ENCODE measurements at regions not wholly inside any gene's neighbourhood (a gene's known extent, or its start where the extent isn't known, plus 50 kb on each side); places are given as distances from the start of the nearest gene placed in this dataset.
"Not testable (repeated sequence)": the region's sequence is repeated elsewhere in the genome, so short reads cannot be mapped to it uniquely, and the experiment has no call there.

DNA sequence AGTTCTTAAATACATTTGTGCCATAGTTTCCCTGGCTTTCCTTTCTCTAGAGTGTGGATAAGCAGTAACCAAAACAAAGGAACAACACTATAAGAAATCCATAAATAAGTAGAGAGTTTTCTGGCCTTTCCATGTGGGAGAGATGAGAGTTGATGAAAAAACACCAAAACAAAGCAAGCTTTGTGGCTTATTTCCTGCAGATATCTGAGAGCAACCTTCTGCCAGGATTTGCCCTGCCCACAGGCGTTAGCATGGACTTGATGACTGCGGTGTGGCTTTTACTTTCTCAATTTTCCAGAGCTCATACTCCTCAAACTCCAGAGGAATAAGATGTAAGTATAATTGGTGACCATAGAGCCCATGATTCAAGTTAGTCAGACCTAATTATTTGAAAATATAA lies 194.9 kb downstream of the RAP2B start:
- no peak for DNase-seq (ENCODE audit: low spot score)
- in situ Hi-C loops (cut with MboI; ENCODE audit: low sequenced_read_pairs, unreplicated experiment), result no loop called here
- TF ChIP-seq, protein P1, sequence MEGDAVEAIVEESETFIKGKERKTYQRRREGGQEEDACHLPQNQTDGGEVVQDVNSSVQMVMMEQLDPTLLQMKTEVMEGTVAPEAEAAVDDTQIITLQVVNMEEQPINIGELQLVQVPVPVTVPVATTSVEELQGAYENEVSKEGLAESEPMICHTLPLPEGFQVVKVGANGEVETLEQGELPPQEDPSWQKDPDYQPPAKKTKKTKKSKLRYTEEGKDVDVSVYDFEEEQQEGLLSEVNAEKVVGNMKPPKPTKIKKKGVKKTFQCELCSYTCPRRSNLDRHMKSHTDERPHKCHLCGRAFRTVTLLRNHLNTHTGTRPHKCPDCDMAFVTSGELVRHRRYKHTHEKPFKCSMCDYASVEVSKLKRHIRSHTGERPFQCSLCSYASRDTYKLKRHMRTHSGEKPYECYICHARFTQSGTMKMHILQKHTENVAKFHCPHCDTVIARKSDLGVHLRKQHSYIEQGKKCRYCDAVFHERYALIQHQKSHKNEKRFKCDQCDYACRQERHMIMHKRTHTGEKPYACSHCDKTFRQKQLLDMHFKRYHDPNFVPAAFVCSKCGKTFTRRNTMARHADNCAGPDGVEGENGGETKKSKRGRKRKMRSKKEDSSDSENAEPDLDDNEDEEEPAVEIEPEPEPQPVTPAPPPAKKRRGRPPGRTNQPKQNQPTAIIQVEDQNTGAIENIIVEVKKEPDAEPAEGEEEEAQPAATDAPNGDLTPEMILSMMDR (IDR thresholded peaks at IDR 0.05; ENCODE audit: borderline replicate concordance, control extremely low read depth, extremely low read depth, insufficient read depth, missing control alignments), result no peak

DNA sequence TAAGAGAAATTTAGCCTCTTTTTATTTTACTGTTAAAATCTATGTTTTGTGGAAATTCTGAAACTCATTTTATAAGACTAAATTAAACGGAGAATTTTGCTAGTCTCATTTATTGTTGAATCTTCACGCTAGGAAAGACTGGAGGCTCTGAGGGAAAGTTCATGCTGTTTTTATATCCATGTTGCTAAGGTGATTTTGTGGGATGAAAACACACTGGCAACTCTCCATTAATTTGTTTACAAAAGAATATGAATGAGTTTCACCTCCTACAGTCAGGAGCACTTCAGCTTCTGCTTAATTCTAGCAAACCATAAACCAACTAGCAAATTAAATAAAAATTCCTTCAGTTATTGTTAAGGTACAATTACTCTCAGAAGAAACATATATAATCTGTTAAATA lies 195.4 kb downstream of the RAP2B start:
- in situ Hi-C loops (cut with MboI; ENCODE audit: low sequenced_read_pairs, unreplicated experiment), result no loop called here
- TF ChIP-seq, protein P1 (IDR thresholded peaks at IDR 0.05; ENCODE audit: borderline replicate concordance, control extremely low read depth, extremely low read depth, insufficient read depth, missing control alignments), result no peak
- DNase-seq (ENCODE audit: low spot score), result no peak

DNA sequence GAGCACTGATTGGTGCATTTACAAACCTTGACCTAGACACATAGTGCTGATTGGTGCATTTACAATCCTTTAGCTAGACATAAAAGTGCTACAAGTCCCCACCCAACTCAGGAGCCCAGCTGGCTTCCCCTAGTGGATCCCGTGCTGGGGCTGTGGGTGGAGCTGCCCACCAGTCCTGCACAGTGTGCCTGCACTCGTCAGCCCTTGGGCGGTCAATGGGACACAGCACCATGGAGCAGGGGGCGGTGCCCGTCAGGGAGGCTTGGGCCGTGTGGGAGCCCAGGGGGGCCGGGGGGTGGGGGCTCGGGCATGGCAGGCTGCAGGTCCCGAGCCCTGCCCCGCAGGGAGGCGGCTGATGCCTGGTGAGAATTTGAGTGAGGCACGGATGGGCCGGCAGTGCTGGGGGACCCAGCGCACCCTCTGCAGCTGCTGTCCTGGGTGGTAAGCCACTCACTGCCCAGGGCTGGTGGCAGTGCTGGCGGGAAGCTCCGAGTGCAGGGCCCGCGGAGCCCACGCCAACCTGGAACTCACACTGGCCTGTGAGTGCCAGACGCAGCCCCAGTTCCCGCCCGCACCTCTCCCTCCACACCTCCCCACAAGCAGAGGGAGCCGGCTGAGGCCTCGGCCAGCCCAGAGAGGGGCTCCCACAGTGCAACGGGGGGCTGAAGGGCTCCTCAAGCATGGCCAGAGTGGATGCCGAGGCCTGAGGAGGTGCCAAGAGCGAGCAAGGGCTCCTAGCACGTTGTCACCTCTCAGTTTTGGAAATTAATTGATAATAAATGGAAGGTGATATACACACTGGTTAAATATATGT lies 207.7 kb downstream of the RAP2B start:
- in situ Hi-C loops (cut with MboI; ENCODE audit: low sequenced_read_pairs, unreplicated experiment), result no loop called here
- TF ChIP-seq, protein P1 (IDR thresholded peaks at IDR 0.05; ENCODE audit: borderline replicate concordance, control extremely low read depth, extremely low read depth, insufficient read depth, missing control alignments), result no peak
- DNase-seq (ENCODE audit: low spot score), result no peak

DNA sequence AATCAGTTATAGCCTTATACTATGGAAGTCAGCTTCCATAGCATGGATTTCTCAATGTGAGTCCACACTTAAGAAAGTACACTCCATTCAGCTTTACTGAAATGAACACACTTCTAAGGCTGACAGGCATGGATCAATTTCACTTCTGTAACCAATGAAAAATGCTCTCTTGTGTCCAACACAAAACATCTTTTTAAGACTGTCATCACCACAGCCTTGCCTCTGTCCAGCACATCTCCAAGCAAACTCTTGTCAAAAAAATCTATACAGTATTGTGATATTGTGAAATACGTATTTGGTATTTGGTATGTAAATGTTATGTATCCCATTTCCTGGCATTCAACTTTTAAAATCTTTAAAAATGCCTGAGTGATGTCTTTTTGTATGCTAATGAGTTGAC lies 208.7 kb downstream of the RAP2B start:
- TF ChIP-seq, protein P1 (IDR thresholded peaks at IDR 0.05; ENCODE audit: borderline replicate concordance, control extremely low read depth, extremely low read depth, insufficient read depth, missing control alignments), result no peak
- in situ Hi-C loops (cut with MboI; ENCODE audit: low sequenced_read_pairs, unreplicated experiment), result no loop called here
- DNase-seq (ENCODE audit: low spot score), result no peak

DNA sequence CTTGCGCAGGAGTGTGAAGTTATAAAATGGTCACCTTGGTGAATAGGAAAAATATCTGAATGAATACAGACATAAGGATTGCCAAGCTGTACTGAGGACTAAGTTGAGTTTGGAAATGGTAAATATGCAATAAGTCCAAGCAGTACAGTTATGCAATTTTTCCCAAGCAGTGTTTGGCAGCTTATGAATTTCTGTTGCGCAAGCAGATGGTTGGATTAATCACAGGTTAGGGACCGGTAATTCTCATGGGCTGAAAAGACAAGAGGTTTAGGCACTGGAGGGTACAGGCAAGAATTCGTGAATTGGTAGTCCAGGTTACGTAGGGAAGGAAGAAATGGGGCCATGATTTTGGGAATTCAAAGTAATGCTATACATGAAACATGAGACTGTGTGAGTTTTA lies 210.3 kb downstream of the RAP2B start:
- in situ Hi-C loops (cut with MboI; ENCODE audit: low sequenced_read_pairs, unreplicated experiment), result no loop called here
- no peak for DNase-seq (ENCODE audit: low spot score)
- TF ChIP-seq, protein P1 (IDR thresholded peaks at IDR 0.05; ENCODE audit: borderline replicate concordance, control extremely low read depth, extremely low read depth, insufficient read depth, missing control alignments), result no peak

DNA sequence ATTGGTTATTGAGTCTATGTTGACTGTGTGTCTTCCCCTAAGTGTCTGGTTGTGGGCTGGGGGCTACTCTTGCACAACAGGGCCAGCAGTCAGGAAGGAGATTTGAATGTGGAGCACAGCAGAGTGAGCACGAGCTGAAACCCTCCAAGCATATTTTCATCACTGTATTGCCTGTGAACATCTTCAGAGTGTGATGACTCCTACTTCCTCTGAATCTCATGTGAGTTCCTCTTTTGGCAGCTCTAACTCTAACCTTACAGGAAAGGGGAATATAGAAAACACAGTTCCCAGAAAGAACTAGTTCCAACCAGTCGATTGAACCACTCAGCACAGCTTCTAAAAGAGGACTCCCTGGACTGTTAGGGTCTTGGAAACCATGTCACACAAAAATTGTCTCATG lies 211.6 kb downstream of the RAP2B start:
- TF ChIP-seq, protein P1 (IDR thresholded peaks at IDR 0.05; ENCODE audit: borderline replicate concordance, control extremely low read depth, extremely low read depth, insufficient read depth, missing control alignments), result no peak
- no peak for DNase-seq (ENCODE audit: low spot score)
- in situ Hi-C loops (cut with MboI; ENCODE audit: low sequenced_read_pairs, unreplicated experiment), result no loop called here

DNA sequence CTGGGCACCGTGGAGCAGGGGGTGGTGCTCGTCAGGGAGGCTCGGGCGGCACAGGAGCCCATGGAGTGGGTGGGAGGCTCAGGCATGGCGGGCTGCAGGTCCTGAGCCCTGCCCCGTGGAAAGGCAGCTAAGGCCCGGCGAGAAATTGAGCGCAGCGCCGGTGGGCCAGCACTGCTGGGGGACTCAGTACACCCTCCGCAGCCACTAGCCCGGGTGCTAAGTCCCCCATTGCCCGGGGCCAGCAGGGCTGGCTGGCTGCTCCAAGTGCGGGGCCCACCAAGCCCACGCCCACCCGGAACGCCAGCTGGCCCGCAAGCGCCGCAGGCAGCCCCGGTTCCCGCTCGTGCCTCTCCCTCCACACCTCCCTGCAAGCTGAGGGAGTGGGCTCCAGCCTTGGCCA lies 216.3 kb downstream of the RAP2B start:
- in situ Hi-C loops (cut with MboI; ENCODE audit: low sequenced_read_pairs, unreplicated experiment); DNase-seq (ENCODE audit: low spot score): not testable (repeated sequence)
